ENCODE measurements at regions not wholly inside any gene's neighbourhood (a gene's known extent, or its start where the extent isn't known, plus 50 kb on each side); places are given as distances from the start of the nearest gene placed in this dataset.

DNA sequence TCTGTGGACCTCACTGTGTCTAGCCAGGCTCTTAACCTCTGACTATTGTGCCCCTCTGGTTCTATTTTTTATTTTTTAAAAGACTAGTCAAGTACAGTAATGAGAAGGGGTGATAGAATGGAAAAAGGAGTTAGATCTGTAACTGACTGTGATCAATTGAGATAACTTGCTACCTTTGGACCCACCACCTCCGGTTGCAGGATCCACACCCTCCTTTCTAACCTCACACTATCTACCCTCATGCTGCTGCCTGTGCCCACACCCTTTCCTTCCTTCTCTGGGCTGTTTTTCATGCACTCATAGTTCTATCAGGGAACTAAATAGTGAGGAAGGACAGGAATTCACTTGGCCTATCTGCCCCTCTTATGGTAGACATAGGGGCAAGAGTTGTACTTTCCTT lies 172.3 kb downstream of the KATNIP start:
- CTCF ChIA-PET, result no interaction called here
- no peak overlapping the region for H3K4me3 Mint-ChIP-seq
- H3K36me3 Mint-ChIP-seq (ENCODE audit: low read depth), result peaks cover 9% of the 10 kb centered on the region
- DNase-seq (no peak), ATAC-seq (no peak)
- no peaks in the 10 kb centered on the region for H3K27me3 Mint-ChIP-seq
- H3K4me1 Mint-ChIP-seq (ENCODE audit: low read depth), result no peaks in the 10 kb centered on the region
- no peak overlapping the region for H3K27ac Mint-ChIP-seq
- intact Hi-C loops (cut with micrococcal nuclease), result no loop called here
- no peaks in the 10 kb centered on the region for H3K9me3 Mint-ChIP-seq
- POLR2A ChIA-PET, result no interaction called here
- no peak for TF ChIP-seq CTCF (IDR thresholded peaks at IDR 0.05)

DNA sequence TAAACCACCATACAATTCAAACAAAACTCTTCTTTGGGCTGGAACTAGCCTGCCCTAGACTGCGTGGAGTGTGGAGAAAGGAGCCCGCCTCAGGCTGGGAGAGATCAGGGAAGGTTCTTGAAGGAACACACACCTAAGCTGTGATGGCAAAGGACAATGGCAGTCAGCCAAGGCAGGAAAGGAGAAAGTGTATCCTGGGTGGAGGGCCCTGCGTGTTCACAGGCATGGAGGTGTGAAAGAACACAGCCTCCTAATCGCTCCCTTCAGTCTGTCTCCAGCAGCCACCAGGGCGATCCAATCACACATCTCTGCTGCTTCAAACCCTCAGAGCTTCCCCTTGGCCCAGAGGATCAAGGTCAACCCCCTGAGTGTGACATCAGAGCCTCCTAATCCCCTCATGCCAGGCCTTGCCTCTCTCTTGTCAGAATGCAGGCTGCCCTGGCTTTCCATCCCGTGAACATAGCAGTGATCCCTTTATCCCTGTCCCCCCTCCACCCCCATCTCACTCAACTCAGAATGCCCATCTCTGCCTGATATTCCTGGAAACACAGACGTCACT lies 173.0 kb downstream of the KATNIP start:
- Mint-ChIP-seq H3K27me3 (no peaks in the 10 kb centered on the region), H3K27ac (no peak overlapping the region), H3K36me3 (ENCODE audit: low read depth) (peaks cover 9% of the 10 kb centered on the region), H3K4me1 (ENCODE audit: low read depth) (no peaks in the 10 kb centered on the region), H3K9me3 (no peaks in the 10 kb centered on the region), H3K4me3 (no peak overlapping the region)
- ATAC-seq (no peak), DNase-seq (no peak)
- POLR2A ChIA-PET, result no interaction called here
- CTCF ChIA-PET, result no interaction called here
- intact Hi-C loops (cut with micrococcal nuclease), result no loop called here
- no peak for TF ChIP-seq CTCF (IDR thresholded peaks at IDR 0.05)

DNA sequence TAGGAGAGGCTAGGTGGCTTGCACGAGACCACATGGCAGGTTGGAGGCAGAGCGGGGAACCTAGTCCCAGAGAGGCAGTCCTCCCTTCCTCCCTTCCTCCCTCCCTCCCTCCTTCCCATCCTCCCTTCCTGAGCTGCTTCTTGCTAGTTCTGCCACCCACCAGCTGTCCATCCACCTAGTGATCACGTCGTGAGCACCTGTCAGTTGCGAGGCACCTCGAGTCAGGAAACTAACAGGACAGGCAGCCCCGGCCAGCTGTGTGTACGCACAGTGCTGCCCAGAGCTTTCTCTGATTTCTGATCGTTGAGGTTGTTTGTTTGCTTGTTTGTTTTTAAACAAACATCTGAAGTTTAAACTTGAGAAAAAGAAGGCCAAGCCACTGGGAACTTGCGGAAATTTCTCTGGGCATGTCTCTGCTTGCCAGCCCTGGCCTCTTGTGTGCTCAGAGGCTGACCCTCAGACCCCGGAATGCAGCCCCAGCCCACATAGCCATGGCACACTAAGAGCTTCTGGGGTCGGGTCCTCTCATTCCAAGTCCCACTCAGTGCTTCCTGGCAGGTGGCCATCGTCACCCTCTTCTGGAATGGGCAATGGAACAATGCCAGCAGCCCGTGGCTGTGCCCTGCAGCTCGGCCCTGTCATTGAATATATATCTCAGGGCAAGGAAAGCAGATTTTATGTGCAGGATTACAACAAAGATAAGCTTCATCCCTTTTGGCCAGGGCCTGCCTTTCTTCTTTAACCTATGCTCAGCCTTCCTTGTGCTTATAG lies 174.0 kb downstream of the KATNIP start:
- H3K9me3 Mint-ChIP-seq, result no peaks in the 10 kb centered on the region
- ATAC-seq (no peak), DNase-seq (no peak)
- CTCF ChIA-PET, result no interaction called here
- H3K27me3 Mint-ChIP-seq, result no peaks in the 10 kb centered on the region
- no peak overlapping the region for H3K4me3 Mint-ChIP-seq
- no peak overlapping the region for H3K27ac Mint-ChIP-seq
- POLR2A ChIA-PET, result interaction anchor here (0.6 kb wide), 1 partner anchor 8 kb away, joined by 3 read pairs; no protein-coding TSS in a partner anchor
- intact Hi-C loops (cut with micrococcal nuclease), result no loop called here
- peaks cover 9% of the 10 kb centered on the region for H3K36me3 Mint-ChIP-seq (ENCODE audit: low read depth)
- no peak for TF ChIP-seq CTCF (IDR thresholded peaks at IDR 0.05)
- no peaks in the 10 kb centered on the region for H3K4me1 Mint-ChIP-seq (ENCODE audit: low read depth)

DNA sequence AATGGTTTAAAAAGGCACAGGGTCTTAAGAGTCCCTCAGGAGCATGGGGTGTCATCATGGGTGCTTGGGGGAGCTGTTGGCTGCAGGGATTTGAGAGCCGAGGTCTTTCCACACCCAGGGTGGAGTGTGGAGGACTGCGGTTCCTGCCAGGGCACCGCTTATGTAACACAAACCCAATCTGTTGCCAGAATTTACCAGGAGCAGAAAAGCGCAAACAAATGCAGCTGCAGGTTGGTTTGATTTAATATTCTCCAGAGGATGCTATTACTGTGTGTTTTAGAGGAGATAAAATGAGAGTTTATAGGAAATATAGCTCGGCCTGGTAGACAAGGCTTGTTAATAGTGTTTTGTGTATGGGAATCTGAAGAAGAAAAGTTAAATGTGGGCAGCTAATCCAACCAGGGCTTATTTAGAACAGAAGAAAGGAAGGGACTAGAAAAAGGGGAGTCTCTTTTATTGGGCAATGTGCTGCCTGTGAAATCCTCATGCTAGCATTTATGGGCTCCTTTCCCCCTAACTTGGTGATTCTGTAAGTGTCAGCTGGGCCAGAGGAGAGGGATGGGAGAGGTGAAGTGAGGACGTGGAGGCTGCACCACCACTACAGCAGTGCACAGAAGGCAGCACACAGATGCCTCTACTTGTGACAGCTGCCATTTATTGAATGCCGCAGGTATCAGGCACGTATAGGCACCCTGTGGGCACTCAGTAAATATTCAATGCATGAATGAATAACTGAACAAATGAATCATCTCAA lies 174.7 kb downstream of the KATNIP start:
- DNase-seq (no peak), ATAC-seq (no peak)
- ChIA-PET CTCF (no interaction called here), POLR2A (interaction anchor here (0.6 kb wide), 1 partner anchor 144 kb away, joined by 4 read pairs; no protein-coding TSS in a partner anchor)
- no peaks in the 10 kb centered on the region for H3K27me3 Mint-ChIP-seq
- no peaks in the 10 kb centered on the region for H3K9me3 Mint-ChIP-seq
- no peak overlapping the region for H3K27ac Mint-ChIP-seq
- no peaks in the 10 kb centered on the region for H3K4me1 Mint-ChIP-seq (ENCODE audit: low read depth)
- intact Hi-C loops (cut with micrococcal nuclease), result no loop called here
- TF ChIP-seq CTCF (IDR thresholded peaks at IDR 0.05), result no peak
- no peak overlapping the region for H3K4me3 Mint-ChIP-seq
- H3K36me3 Mint-ChIP-seq (ENCODE audit: low read depth), result peaks cover 9% of the 10 kb centered on the region
